Lower lobe of right lung (tissue), 2 donors: ENCODE measurements at regions not wholly inside any gene's neighbourhood (a gene's known extent, or its start where the extent isn't known, plus 50 kb on each side); places are given as distances from the start of the nearest gene placed in this dataset.

Experiments
- ATAC-seq, 2 donors: fragments of 200-7000 bp; cut with Tn5 transposase; one replicate each; pipeline ENCODE4 v1.9.1; 2020 to 2022; ENCODE audit warnings: mild to moderate bottlenecking in 2 of 2, moderate library complexity in 2 of 2
- DNase-seq: peaks from one replicate; pipeline ENCODE4 v3.0.0-alpha.2; 2020
- H3K27ac ChIP-seq: fragments of 200-600 bp; one replicate; pipeline ENCODE4 v1.8.0; 2022
- H3K27me3 ChIP-seq: fragments of 200-600 bp; one replicate; pipeline ENCODE4 v1.8.0; 2022; ENCODE audit warnings: low read depth
- H3K36me3 ChIP-seq: fragments of 200-600 bp; one replicate; pipeline ENCODE4 v1.8.0; 2022; ENCODE audit warnings: mild to moderate bottlenecking
- H3K4me1 ChIP-seq: fragments of 200-600 bp; one replicate; pipeline ENCODE4 v1.8.0; 2022
- H3K4me3 ChIP-seq: fragments of 200-600 bp; one replicate; pipeline ENCODE4 v1.8.0; 2022; ENCODE audit warnings: mild to moderate bottlenecking
- H3K9me3 ChIP-seq: fragments of 200-600 bp; one replicate; pipeline ENCODE4 v1.8.0; 2022
- intact Hi-C: fragments of 100-400 bp; cut with DNase I; formaldehyde crosslinking; loops from one replicate; pipeline ENCODE4 v1.11.0; 2022
- TF ChIP-seq, protein P1 (sequence below): fragments of 200-600 bp; IDR thresholded peaks from one replicate; pipeline ENCODE4 v1.8.0; 2022; ENCODE audit warnings: antibody characterized with exemption, mild to moderate bottlenecking
- donor health status: DM: no; HTN: yes; CAD: no; lungs with severe emphysema.

DNA sequence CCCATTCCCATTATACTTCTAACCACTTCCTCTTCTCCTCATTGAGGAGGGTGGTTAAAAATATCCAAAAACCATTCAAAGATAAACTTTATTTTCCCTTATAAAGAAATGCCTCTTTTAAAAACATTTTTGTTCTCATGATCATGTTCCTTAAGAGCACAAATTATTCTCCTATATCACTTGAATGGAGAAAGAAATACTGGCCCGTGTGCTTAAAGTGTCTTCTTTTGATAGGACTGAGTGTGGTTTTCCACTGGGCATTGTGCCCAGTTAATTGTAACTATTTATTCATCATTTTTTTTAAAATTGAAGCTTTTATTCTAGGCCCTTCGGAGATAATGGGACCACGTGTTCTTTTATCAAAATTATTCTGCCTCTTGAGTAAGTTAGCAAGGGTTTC lies 871.5 kb downstream of the QKI start:
- DNase-seq (no peak), ATAC-seq (no peak)
- H3K36me3 ChIP-seq: no peaks in the 10 kb centered on the region
- no peak overlapping the region for H3K27ac ChIP-seq
- peaks cover under 1% of the 10 kb centered on the region for H3K9me3 ChIP-seq
- H3K4me1 ChIP-seq: no peaks in the 10 kb centered on the region
- H3K27me3 ChIP-seq: no peaks in the 10 kb centered on the region
- intact Hi-C loops: no loop called here
- no peak overlapping the region for H3K4me3 ChIP-seq
- TF ChIP-seq, protein P1, sequence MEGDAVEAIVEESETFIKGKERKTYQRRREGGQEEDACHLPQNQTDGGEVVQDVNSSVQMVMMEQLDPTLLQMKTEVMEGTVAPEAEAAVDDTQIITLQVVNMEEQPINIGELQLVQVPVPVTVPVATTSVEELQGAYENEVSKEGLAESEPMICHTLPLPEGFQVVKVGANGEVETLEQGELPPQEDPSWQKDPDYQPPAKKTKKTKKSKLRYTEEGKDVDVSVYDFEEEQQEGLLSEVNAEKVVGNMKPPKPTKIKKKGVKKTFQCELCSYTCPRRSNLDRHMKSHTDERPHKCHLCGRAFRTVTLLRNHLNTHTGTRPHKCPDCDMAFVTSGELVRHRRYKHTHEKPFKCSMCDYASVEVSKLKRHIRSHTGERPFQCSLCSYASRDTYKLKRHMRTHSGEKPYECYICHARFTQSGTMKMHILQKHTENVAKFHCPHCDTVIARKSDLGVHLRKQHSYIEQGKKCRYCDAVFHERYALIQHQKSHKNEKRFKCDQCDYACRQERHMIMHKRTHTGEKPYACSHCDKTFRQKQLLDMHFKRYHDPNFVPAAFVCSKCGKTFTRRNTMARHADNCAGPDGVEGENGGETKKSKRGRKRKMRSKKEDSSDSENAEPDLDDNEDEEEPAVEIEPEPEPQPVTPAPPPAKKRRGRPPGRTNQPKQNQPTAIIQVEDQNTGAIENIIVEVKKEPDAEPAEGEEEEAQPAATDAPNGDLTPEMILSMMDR: no peak

DNA sequence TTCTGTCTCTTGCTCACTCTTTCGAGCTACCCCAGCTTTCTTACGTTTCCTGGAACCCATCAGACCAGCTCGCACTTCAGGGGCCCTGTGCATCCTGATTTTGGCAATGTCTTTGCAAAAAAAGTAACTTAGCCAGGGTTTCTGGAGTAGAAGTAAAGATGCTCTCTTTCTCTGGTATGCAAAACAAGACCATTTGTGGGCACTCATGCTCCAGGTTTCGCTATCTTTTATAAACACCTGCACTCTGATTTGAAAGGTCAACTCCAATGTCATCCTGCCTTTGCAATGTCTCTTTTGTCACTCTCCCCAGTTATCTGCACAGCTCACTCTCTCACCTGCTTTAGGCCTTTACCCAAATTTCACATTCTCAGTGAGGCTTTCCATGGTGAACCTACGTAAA lies 869.1 kb downstream of the QKI start:
- H3K4me3 ChIP-seq: no peak overlapping the region
- intact Hi-C loops: no loop called here
- ATAC-seq (no peak), DNase-seq (no peak)
- no peaks in the 10 kb centered on the region for H3K27me3 ChIP-seq
- H3K9me3 ChIP-seq: no peaks in the 10 kb centered on the region
- no peaks in the 10 kb centered on the region for H3K36me3 ChIP-seq
- H3K4me1 ChIP-seq: no peaks in the 10 kb centered on the region
- H3K27ac ChIP-seq: no peak overlapping the region
- TF ChIP-seq, protein P1: no peak

DNA sequence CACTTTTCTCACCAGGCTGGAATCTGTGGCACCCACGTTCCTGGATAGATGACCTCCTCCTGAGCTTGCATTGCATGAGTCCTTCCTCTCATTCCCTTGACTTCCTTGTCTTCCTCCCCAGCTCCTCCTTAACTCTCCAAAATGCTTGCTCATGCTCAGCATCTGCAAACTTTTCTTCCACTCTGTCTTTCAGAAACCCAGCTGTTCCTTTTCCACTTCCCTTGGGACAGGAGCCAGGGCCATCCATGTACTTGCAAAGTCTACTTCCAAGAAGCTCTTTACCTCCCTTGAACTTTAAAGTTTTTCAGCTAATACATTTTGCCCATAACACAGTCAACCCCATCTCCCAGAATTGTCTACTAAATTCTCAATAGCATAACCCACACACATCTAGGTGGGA lies 861.7 kb downstream of the QKI start:
- intact Hi-C loops: no loop called here
- TF ChIP-seq, protein P1: no peak

DNA sequence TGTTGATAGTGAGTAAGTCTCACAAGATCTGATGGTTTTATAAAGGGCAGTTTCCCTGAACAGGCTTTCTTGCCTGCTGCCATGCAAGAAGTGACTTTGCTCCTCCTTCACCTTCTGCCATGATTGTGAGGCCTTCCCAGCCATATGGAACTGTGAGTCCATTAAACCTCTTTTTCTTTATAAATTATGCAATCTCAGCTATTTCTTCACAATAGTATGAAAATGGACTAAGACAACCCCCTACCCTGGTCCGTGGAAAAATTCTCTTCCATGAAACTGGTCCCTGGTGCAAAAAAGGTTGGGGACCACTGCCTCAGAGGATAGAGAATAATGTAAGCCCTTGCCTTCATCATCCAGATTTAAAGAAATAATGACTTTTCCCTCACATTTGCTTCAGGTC lies 861.3 kb downstream of the QKI start:
- Histone ChIP-seq H3K9me3 (no peaks in the 10 kb centered on the region), H3K4me1 (no peaks in the 10 kb centered on the region), H3K4me3 (no peak overlapping the region), H3K36me3 (no peaks in the 10 kb centered on the region), H3K27me3 (no peaks in the 10 kb centered on the region), H3K27ac (no peak overlapping the region)
- intact Hi-C loops: no loop called here
- ATAC-seq (no peak), DNase-seq (no peak)
- TF ChIP-seq, protein P1: no peak

More for the DNA sequence above, 861.7 kb downstream of the QKI start:
- ATAC-seq (no peak), DNase-seq (no peak)
- H3K4me1 ChIP-seq: no peaks in the 10 kb centered on the region
- no peaks in the 10 kb centered on the region for H3K36me3 ChIP-seq
- no peaks in the 10 kb centered on the region for H3K9me3 ChIP-seq
- H3K27ac ChIP-seq: no peak overlapping the region
- no peaks in the 10 kb centered on the region for H3K27me3 ChIP-seq
- no peak overlapping the region for H3K4me3 ChIP-seq

DNA sequence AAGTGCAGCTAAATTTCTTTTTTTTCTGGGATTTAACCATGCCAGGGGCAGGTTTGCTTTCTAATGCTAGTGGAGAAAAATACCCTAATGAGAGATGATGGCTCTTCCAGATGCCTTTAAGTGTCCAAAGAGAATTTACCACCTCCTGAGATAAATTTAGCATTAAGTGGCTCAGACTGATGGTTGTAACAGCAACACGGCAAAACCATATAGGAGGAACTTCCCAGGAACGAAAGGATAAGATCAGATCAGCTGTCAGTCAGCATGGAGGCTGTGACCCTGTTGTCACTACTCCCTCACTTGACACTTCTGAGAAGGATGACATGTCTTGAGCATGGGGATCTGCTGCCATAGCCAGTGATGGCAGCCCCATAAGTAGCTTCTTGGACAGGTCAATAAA lies 860.0 kb downstream of the QKI start:
- ATAC-seq: no peak
- Histone ChIP-seq H3K9me3 (no peaks in the 10 kb centered on the region), H3K27ac (no peak overlapping the region), H3K4me1 (no peaks in the 10 kb centered on the region), H3K36me3 (no peaks in the 10 kb centered on the region), H3K27me3 (no peaks in the 10 kb centered on the region), H3K4me3 (no peak overlapping the region)
- intact Hi-C loops: no loop called here
- DNase-seq: no peak
- TF ChIP-seq, protein P1: no peak

DNA sequence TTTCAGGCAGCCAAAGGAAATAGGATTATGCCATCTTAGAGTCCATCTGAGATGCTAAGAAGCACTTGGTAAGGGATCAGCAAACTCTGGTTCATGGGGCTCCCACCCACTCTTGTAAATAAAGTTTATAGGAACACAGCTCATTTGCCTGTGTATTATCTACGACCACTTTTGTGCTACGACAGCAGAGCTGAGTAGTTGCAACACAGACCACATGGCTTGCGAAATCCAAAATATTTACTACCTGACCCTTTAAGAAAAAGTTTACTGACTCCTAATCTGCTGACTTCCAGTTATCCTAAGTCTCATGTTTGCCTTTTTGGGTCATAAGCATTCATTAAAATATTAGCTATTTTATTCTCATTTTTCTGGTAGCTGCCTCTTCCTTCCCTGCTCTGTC lies 859.0 kb downstream of the QKI start:
- H3K4me1 ChIP-seq: no peaks in the 10 kb centered on the region
- no peaks in the 10 kb centered on the region for H3K27me3 ChIP-seq
- no peak overlapping the region for H3K27ac ChIP-seq
- TF ChIP-seq, protein P1: no peak
- ATAC-seq (no peak), DNase-seq (no peak)
- no peaks in the 10 kb centered on the region for H3K9me3 ChIP-seq
- intact Hi-C loops: no loop called here
- no peak overlapping the region for H3K4me3 ChIP-seq
- no peaks in the 10 kb centered on the region for H3K36me3 ChIP-seq
